GM23338 (cell line): ENCODE measurements at regions not wholly inside any gene's neighbourhood (a gene's known extent, or its start where the extent isn't known, plus 50 kb on each side); places are given as distances from the start of the nearest gene placed in this dataset.

ENCODE experiments used
- ATAC-seq: fragments of 200-7000 bp; cut with Tn5 transposase; 3 replicates; pipeline ENCODE4 v1.9.1; 2020
- DNase-seq: peaks from one replicate; pipeline ENCODE4 v3.0.0-alpha.2; 2015; ENCODE audit warnings: low spot score
- H2AFZ ChIP-seq: fragments of 200-600 bp; sonication (generic); 2 replicates; pipeline ENCODE4 v1.8.0; 2016; ENCODE audit warnings: antibody characterized with exemption, mild to moderate bottlenecking, moderate library complexity
- H3F3A ChIP-seq: fragments of 200-600 bp; sonication (generic); replicated peaks from 2 replicates; pipeline ENCODE4 v1.8.0; 2017; ENCODE audit warnings: antibody characterized with exemption, mixed run types, low read depth
- H3K27ac ChIP-seq: fragments of 200-600 bp; sonication (generic); 2 replicates; pipeline ENCODE4 v1.6.1; 2016; ENCODE audit warnings: low read depth
- H3K27me3 ChIP-seq: fragments of 200-600 bp; sonication (generic); 2 replicates; pipeline ENCODE4 v1.8.0; 2016; ENCODE audit warnings: mild to moderate bottlenecking, mixed run types, moderate library complexity; ENCODE audit not compliant: insufficient read depth
- H3K36me3 ChIP-seq: fragments of 200-600 bp; sonication (generic); 2 replicates; pipeline ENCODE4 v1.8.0; 2016; ENCODE audit warnings: mild to moderate bottlenecking; ENCODE audit not compliant: insufficient read depth
- H3K4me1 ChIP-seq: fragments of 200-600 bp; sonication (generic); 2 replicates; pipeline ENCODE4 v1.8.0; 2016; ENCODE audit warnings: mild to moderate bottlenecking, moderate library complexity; ENCODE audit not compliant: insufficient read depth
- H3K4me2 ChIP-seq: fragments of 200-600 bp; sonication (generic); 2 replicates; pipeline ENCODE4 v1.7.1; 2017; ENCODE audit warnings: mixed run types
- H3K4me3 ChIP-seq: fragments of 200-600 bp; sonication (generic); 2 replicates; pipeline ENCODE4 v1.6.1; 2016; ENCODE audit warnings: mixed run types
- H3K79me2 ChIP-seq: fragments of 200-600 bp; sonication (generic); replicated peaks from 2 replicates; pipeline ENCODE4 v1.8.0; 2017; ENCODE audit warnings: mild to moderate bottlenecking; ENCODE audit not compliant: insufficient read depth
- H3K9me2 ChIP-seq: fragments of 200-600 bp; sonication (generic); 2 replicates; pipeline ENCODE4 v1.8.0; 2017; ENCODE audit not compliant: insufficient read depth
- H4K20me1 ChIP-seq: fragments of 200-600 bp; sonication (generic); replicated peaks from 2 replicates; pipeline ENCODE4 v1.8.0; 2017; ENCODE audit warnings: mild to moderate bottlenecking; ENCODE audit not compliant: insufficient read depth
- H3K27ac Mint-ChIP-seq: 2 replicates; pipeline ENCODE4 v1.8.0; 2020; ENCODE audit warnings: inconsistent platforms, mild to moderate bottlenecking, moderate library complexity, mixed read lengths
- H3K27me3 Mint-ChIP-seq: 3 replicates; pipeline ENCODE4 v1.8.0; 2022; ENCODE audit warnings: low read depth, mild to moderate bottlenecking, moderate library complexity, mixed read lengths, inconsistent platforms; ENCODE audit not compliant: insufficient read depth, poor library complexity
- H3K36me3 Mint-ChIP-seq: 3 replicates; pipeline ENCODE4 v1.8.0; 2021; ENCODE audit warnings: low read depth, mild to moderate bottlenecking, inconsistent platforms, moderate library complexity, mixed read lengths
- H3K4me1 Mint-ChIP-seq: 3 replicates; pipeline ENCODE4 v1.8.0; 2020; ENCODE audit warnings: mild to moderate bottlenecking, inconsistent platforms, mixed read lengths
- H3K4me3 Mint-ChIP-seq: 3 replicates; pipeline ENCODE4 v1.8.0; 2021; ENCODE audit warnings: moderate library complexity, mild to moderate bottlenecking, inconsistent platforms, mixed read lengths
- H3K9me3 Mint-ChIP-seq: 3 replicates; pipeline ENCODE4 v1.8.0; 2020; ENCODE audit warnings: moderate library complexity, mild to moderate bottlenecking, inconsistent platforms, mixed read lengths
- CREB1 ChIP-seq: fragments of 250-450 bp; sonication (Bioruptor Pico); IDR thresholded peaks from 2 replicates; pipeline ENCODE4 v1.5.0; 2020; ENCODE audit warnings: low read depth, mild to moderate bottlenecking, moderate library complexity
- CTCF ChIP-seq, 2 experiments: fragments of 200-600 bp in 1 of 2; sonication (generic) in 1 of 2; conservative IDR thresholded peaks; 2 replicates each; pipeline versions ENCODE4 v1.5.1 to v1.6.1; 2016 to 2017; ENCODE audit warnings: antibody characterized with exemption in 2 of 2, low read depth in 2 of 2, mild to moderate bottlenecking in 2 of 2, moderate library complexity in 1 of 2
- ETS1 ChIP-seq: IDR thresholded peaks from 2 replicates; pipeline ENCODE4 v1.6.1; 2016; ENCODE audit warnings: antibody characterized with exemption
- EZH2 ChIP-seq: fragments of 200-600 bp; sonication (generic); IDR thresholded peaks from one replicate; pipeline ENCODE4 v1.8.0; 2017; ENCODE audit warnings: antibody characterized with exemption, mild to moderate bottlenecking, low read depth; ENCODE audit not compliant: unreplicated experiment
- EZH2phosphoT487 ChIP-seq: fragments of 200-600 bp; sonication (generic); IDR thresholded peaks from one replicate; pipeline ENCODE4 v1.8.1; 2018; ENCODE audit warnings: antibody characterized with exemption; ENCODE audit not compliant: unreplicated experiment
- JUNB ChIP-seq: IDR thresholded peaks from one replicate; pipeline ENCODE4 v1.6.1; 2016; ENCODE audit warnings: antibody characterized with exemption; ENCODE audit not compliant: unreplicated experiment
- NANOG ChIP-seq: IDR thresholded peaks from 2 replicates; pipeline ENCODE4 v1.6.1; 2016; ENCODE audit warnings: antibody characterized with exemption, borderline replicate concordance
- POLR2AphosphoS5 ChIP-seq: IDR thresholded peaks from 2 replicates; pipeline ENCODE4 v1.6.1; 2016; ENCODE audit warnings: antibody characterized with exemption, low read depth
- REST ChIP-seq: IDR thresholded peaks from one replicate; pipeline ENCODE4 v1.6.1; 2018; ENCODE audit warnings: antibody characterized with exemption; ENCODE audit not compliant: unreplicated experiment
- STAT1 ChIP-seq: IDR thresholded peaks from one replicate; pipeline ENCODE4 v1.6.1; 2016; ENCODE audit warnings: antibody characterized with exemption; ENCODE audit not compliant: unreplicated experiment
- ZNF114 ChIP-seq: fragments of 250-450 bp; sonication (Bioruptor Pico); IDR thresholded peaks from 2 replicates; pipeline ENCODE4 v1.5.0; 2020; ENCODE audit warnings: mild to moderate bottlenecking, moderate library complexity
- ZNF331 ChIP-seq: fragments of 250-450 bp; sonication (Bioruptor Pico); IDR thresholded peaks from 2 replicates; pipeline ENCODE4 v1.5.0; 2020; ENCODE audit warnings: low read depth, mild to moderate bottlenecking, moderate library complexity
- ZNF462 ChIP-seq: fragments of 250-450 bp; sonication (Bioruptor Pico); IDR thresholded peaks from 2 replicates; pipeline ENCODE4 v1.5.0; 2020; ENCODE audit warnings: mild to moderate bottlenecking, moderate library complexity

- ATAC-seq (no peak), DNase-seq (no peak)
- Mint-ChIP-seq H3K9me3 (no peaks in the 10 kb centered on the region), H3K27me3 (peaks cover 1% of the 10 kb centered on the region), H3K36me3 (no peaks in the 10 kb centered on the region), H3K27ac (no peak overlapping the region), H3K4me3 (no peak overlapping the region), H3K4me1 (no peaks in the 10 kb centered on the region)
- TF ChIP-seq EZH2phosphoT487 (no peak), CTCF (conservative IDR thresholded peaks at IDR 0.05; ENCODE audit: low read depth in 2 of 2) (no peak), NANOG (no peak), ETS1 (no peak), CREB1 (CRISPR knock-in tag) (no peak), ZNF114 (CRISPR knock-in tag) (no peak), ZNF462 (CRISPR knock-in tag) (no peak), JUNB (no peak), POLR2AphosphoS5 (no peak), REST (no peak), ZNF331 (CRISPR knock-in tag) (no peak), EZH2 (no peak), STAT1 (no peak)
- H4K20me1 ChIP-seq: no peaks in the 10 kb centered on the region
- no peaks in the 10 kb centered on the region for H3K27me3 ChIP-seq
- peaks cover 5% of the 10 kb centered on the region; the same call in 1 of the 2 replicates for H3K9me2 ChIP-seq
- no peaks in the 10 kb centered on the region for H3K4me1 ChIP-seq
- no peak overlapping the region for H3K4me2 ChIP-seq
- no peak overlapping the region for H3K27ac ChIP-seq
- no peaks in the 10 kb centered on the region for H3F3A ChIP-seq
- no peak overlapping the region for H2AFZ ChIP-seq
- H3K36me3 ChIP-seq: no peaks in the 10 kb centered on the region
- H3K4me3 ChIP-seq: no peak overlapping the region
- H3K79me2 ChIP-seq: no peaks in the 10 kb centered on the region
Observed at GRCh38 chr1:95716097-95716496, 482.1 kb downstream of the RWDD3 start.
